Epithelial cell of esophagus (primary cell): ENCODE measurements at regions not wholly inside any gene's neighbourhood (a gene's known extent, or its start where the extent isn't known, plus 50 kb on each side); places are given as distances from the start of the nearest gene placed in this dataset.
"Not testable (repeated sequence)": the region's sequence is repeated elsewhere in the genome, so short reads cannot be mapped to it uniquely, and the experiment has no call there.

Experiments used
- DNase-seq: peaks from one replicate; pipeline ENCODE4 v3.0.0; 2010; ENCODE audit warnings: low read depth
- H3K4me3 ChIP-seq: 2 replicates; pipeline ENCODE4 v1.5.1; 2011; ENCODE audit warnings: mild to moderate bottlenecking, low read length, control low read depth
- CTCF ChIP-seq: IDR thresholded peaks from 2 replicates; pipeline ENCODE4 v1.5.1; 2011; ENCODE audit warnings: low read depth, mild to moderate bottlenecking, low read length, control low read depth, inconsistent platforms; ENCODE audit not compliant: insufficient read depth; ENCODE audit errors: missing control alignments

GRCh38 chr22:23418159-23418788, 161.8 kb downstream of the IGLL1 start:
- no peak overlapping the region for H3K4me3 ChIP-seq
- DNase-seq = no peak
- no peak for TF ChIP-seq CTCF

- DNase-seq, H3K4me3 ChIP-seq: not testable (repeated sequence)
Measured at GRCh38 chr22:23417327-23417726, 162.8 kb downstream of the IGLL1 start.

- not testable (repeated sequence) for H3K4me3 ChIP-seq, DNase-seq
Measured at GRCh38 chr22:23416169-23416690, 163.9 kb downstream of the IGLL1 start.

- DNase-seq = no peak
- H3K4me3 ChIP-seq = no peak overlapping the region
- no peak for TF ChIP-seq CTCF
Measured at GRCh38 chr22:23415490-23415851, 164.6 kb downstream of the IGLL1 start.

GRCh38 chr22:23414727-23415489, 165.2 kb downstream of the IGLL1 start:
- no peak for TF ChIP-seq CTCF
- H3K4me3 ChIP-seq = no peak overlapping the region
- DNase-seq = no peak

- no peak for TF ChIP-seq CTCF
- no peak overlapping the region for H3K4me3 ChIP-seq
- no peak for DNase-seq
Measured at GRCh38 chr22:23411739-23412138, 168.4 kb downstream of the IGLL1 start.

- H3K4me3 ChIP-seq = no peak overlapping the region
- TF ChIP-seq CTCF = no peak
- no peak for DNase-seq
Measured at GRCh38 chr22:23410411-23410810, 169.7 kb downstream of the IGLL1 start.

- DNase-seq = no peak
- H3K4me3 ChIP-seq = no peak overlapping the region
- no peak for TF ChIP-seq CTCF
Measured at GRCh38 chr22:23409976-23410375, 170.1 kb downstream of the IGLL1 start.
